H1 (cell line): ENCODE measurements at regions not wholly inside any gene's neighbourhood (a gene's known extent, or its start where the extent isn't known, plus 50 kb on each side); places are given as distances from the start of the nearest gene placed in this dataset.

Experiments
- CTCF ChIA-PET: fragments of 300-600 bp; sonication (Branson Sonifier 250); formaldehyde crosslinking; loops from one replicate; lab custom pipeline; 2021; ENCODE audit not compliant: partially characterized antibody; lab: Charles Lee
- POLR2A ChIA-PET: fragments of 300-600 bp; sonication (Branson Sonifier 250); formaldehyde crosslinking; loops from one replicate; lab custom pipeline; 2021; ENCODE audit warnings: inconsistent platforms; ENCODE audit not compliant: partially characterized antibody; lab: Charles Lee
- DNase-seq, 2 experiments: peaks; one replicate each; pipeline versions ENCODE4 v3.0.0 to v3.0.0-alpha.2; 2010 to 2022; ENCODE audit warnings: low spot score in 2 of 2, low read depth in 1 of 2, mixed read lengths in 1 of 2
- FAIRE-seq: peaks from 2 replicates; lab custom pipeline; 2011; peaks lifted over from hg19 to GRCh38; lab: Jason Lieb, UNC
- H2AFZ ChIP-seq: 2 replicates; pipeline ENCODE4 v1.8.1; 2012; ENCODE audit warnings: low read length, inconsistent platforms
- H2AK5ac ChIP-seq: 2 replicates; pipeline ENCODE4 v1.6.1; 2013; ENCODE audit warnings: low read depth, low read length
- H2BK120ac ChIP-seq: replicated peaks from 2 replicates; pipeline ENCODE3; 2013; ENCODE audit warnings: low read depth, low read length, inconsistent platforms
- H2BK12ac ChIP-seq: 2 replicates; pipeline ENCODE4 v1.6.1; 2013; ENCODE audit warnings: low read depth, low read length
- H2BK15ac ChIP-seq: 2 replicates; pipeline ENCODE4 v1.6.1; 2013; ENCODE audit warnings: low read length
- H2BK20ac ChIP-seq: 2 replicates; pipeline ENCODE4 v1.6.1; 2013; ENCODE audit warnings: low read length
- H2BK5ac ChIP-seq: 2 replicates; pipeline ENCODE4 v1.6.1; 2013; ENCODE audit warnings: low read depth, low read length
- H3K14ac ChIP-seq: 2 replicates; pipeline ENCODE4 v1.6.1; 2013; ENCODE audit warnings: inconsistent platforms; ENCODE audit not compliant: insufficient read length
- H3K18ac ChIP-seq: 2 replicates; pipeline ENCODE4 v1.6.1; 2013; ENCODE audit warnings: low read length; ENCODE audit errors: extremely low read depth
- H3K23ac ChIP-seq: 2 replicates; pipeline ENCODE4 v1.6.1; 2013; ENCODE audit warnings: inconsistent platforms; ENCODE audit not compliant: insufficient read length
- H3K23me2 ChIP-seq: 2 replicates; pipeline ENCODE4 v1.6.1; 2013; ENCODE audit warnings: low read depth, low read length
- H3K27ac ChIP-seq: 2 replicates; pipeline ENCODE4 v1.6.1; 2011; ENCODE audit warnings: low read depth, low read length, inconsistent platforms
- H3K27me3 ChIP-seq, 4 experiments: replicated peaks in 1 of 4; 1 replicate in 1 of 4; 2 replicates in 3 of 4; pipeline versions ENCODE4 v1.6.1 to v1.8.1; 2011 to 2013; ENCODE audit warnings: low read length in 3 of 4, mild to moderate bottlenecking in 3 of 4, inconsistent platforms in 2 of 4, mixed read lengths in 2 of 4, moderate library complexity in 1 of 4; ENCODE audit not compliant: control insufficient read depth in 3 of 4, insufficient read depth in 3 of 4; ENCODE audit errors: extremely low read depth in 1 of 4
- H3K36me3 ChIP-seq, 4 experiments: 2 replicates each; pipeline versions ENCODE4 v1.6.1 to v1.8.1; 2011 to 2013; ENCODE audit warnings: mild to moderate bottlenecking in 4 of 4, low read length in 3 of 4, moderate library complexity in 2 of 4, control low read depth in 1 of 4, inconsistent platforms in 1 of 4; ENCODE audit not compliant: insufficient read depth in 4 of 4, control insufficient read depth in 2 of 4
- H3K4ac ChIP-seq: replicated peaks from 2 replicates; pipeline ENCODE3; 2013; ENCODE audit warnings: low read length, low read depth, mixed read lengths, inconsistent platforms; ENCODE audit not compliant: insufficient read length
- H3K4me1 ChIP-seq, 4 experiments: replicated peaks in 1 of 4; 1 replicate in 1 of 4; 2 replicates in 3 of 4; pipeline versions ENCODE4 v1.6.1 to v1.8.1; 2011 to 2013; ENCODE audit warnings: low read length in 3 of 4, inconsistent platforms in 2 of 4, mixed read lengths in 1 of 4; ENCODE audit not compliant: insufficient read depth in 4 of 4, control insufficient read depth in 3 of 4
- H3K4me2 ChIP-seq, 2 experiments: 2 replicates each; pipeline versions ENCODE4 v1.6.1 to v1.8.1; 2011 to 2013; ENCODE audit warnings: low read depth in 2 of 2, low read length in 2 of 2, control low read depth in 1 of 2, inconsistent platforms in 1 of 2, mild to moderate bottlenecking in 1 of 2; ENCODE audit not compliant: insufficient read depth in 1 of 2
- H3K4me3 ChIP-seq, 4 experiments: fragments of 200-600, 300-600 bp in 1 of 4; sonication (generic), shearing (Covaris generic), sonication (Bioruptor Twin) in 1 of 4; 2 replicates each; pipeline versions ENCODE4 v1.5.1 to v1.8.1; 2011 to 2016; ENCODE audit warnings: low read length in 4 of 4, low read depth in 3 of 4, control low read depth in 2 of 4, inconsistent platforms in 2 of 4, mild to moderate bottlenecking in 2 of 4, mixed read lengths in 1 of 4, moderate library complexity in 1 of 4; ENCODE audit not compliant: insufficient read depth in 2 of 4; ENCODE audit errors: extremely low read depth in 1 of 4
- H3K56ac ChIP-seq: replicated peaks from 2 replicates; pipeline ENCODE3; 2013; ENCODE audit warnings: low read depth, mild to moderate bottlenecking, mixed read lengths, low read length, inconsistent platforms; ENCODE audit not compliant: insufficient read length
- H3K79me1 ChIP-seq: 2 replicates; pipeline ENCODE4 v1.6.1; 2013; ENCODE audit warnings: low read depth, low read length, control low read depth
- H3K79me2 ChIP-seq, 2 experiments: 2 replicates each; pipeline versions ENCODE4 v1.6.1 to v1.8.1; 2012 to 2013; ENCODE audit warnings: low read length in 2 of 2, mild to moderate bottlenecking in 2 of 2, inconsistent platforms in 1 of 2; ENCODE audit not compliant: insufficient read depth in 2 of 2, control insufficient read depth in 1 of 2
- H3K9ac ChIP-seq, 4 experiments: replicated peaks in 1 of 4; 1 replicate in 1 of 4; 2 replicates in 3 of 4; pipeline versions ENCODE4 v1.6.1 to v1.8.1; 2011 to 2013; ENCODE audit warnings: low read depth in 3 of 4, low read length in 3 of 4, control low read depth in 2 of 4, mild to moderate bottlenecking in 2 of 4, moderate library complexity in 2 of 4, inconsistent platforms in 1 of 4; ENCODE audit errors: extremely low read depth in 1 of 4
- H3K9me3 ChIP-seq, 2 experiments: 2 replicates each; pipeline versions ENCODE4 v1.6.1 to v1.8.1; 2012 to 2013; ENCODE audit warnings: mild to moderate bottlenecking in 2 of 2, moderate library complexity in 2 of 2, control low read depth in 1 of 2, inconsistent platforms in 1 of 2, low read depth in 1 of 2, low read length in 1 of 2, mixed read lengths in 1 of 2; ENCODE audit not compliant: insufficient read depth in 2 of 2
- H4K20me1 ChIP-seq, 2 experiments: replicated peaks in 1 of 2; 2 replicates each; pipeline versions ENCODE3 to v1.8.1; 2011 to 2013; ENCODE audit warnings: inconsistent platforms in 2 of 2, low read length in 2 of 2, mild to moderate bottlenecking in 1 of 2; ENCODE audit not compliant: insufficient read depth in 2 of 2, control insufficient read depth in 1 of 2
- H4K5ac ChIP-seq: 2 replicates; pipeline ENCODE4 v1.6.1; 2013; ENCODE audit warnings: low read length, low read depth, mixed read lengths, inconsistent platforms; ENCODE audit not compliant: insufficient read length
- H4K8ac ChIP-seq: 2 replicates; pipeline ENCODE4 v1.8.0; 2013; ENCODE audit warnings: mild to moderate bottlenecking, moderate library complexity, low read length, inconsistent platforms; ENCODE audit not compliant: insufficient read depth; ENCODE audit errors: extremely low read depth
- H4K91ac ChIP-seq: replicated peaks from 2 replicates; pipeline ENCODE3; 2013; ENCODE audit warnings: low read length, mixed read lengths, inconsistent platforms; ENCODE audit not compliant: insufficient read length
- BRCA1 ChIP-seq: IDR thresholded peaks from 2 replicates; pipeline ENCODE4 v1.6.1; 2012; ENCODE audit warnings: low read depth, low read length, improper control_type of control experiment
- CEBPB ChIP-seq: IDR thresholded peaks from 2 replicates; pipeline ENCODE4 v1.6.1; 2012; ENCODE audit warnings: low read depth, low read length
- CTCF ChIP-seq, 3 experiments: IDR thresholded peaks; 1 replicate in 2 of 3; 2 replicates in 1 of 3; pipeline versions ENCODE4 v1.5.1 to v1.6.1; 2011; ENCODE audit warnings: low read length in 3 of 3, mild to moderate bottlenecking in 3 of 3, inconsistent platforms in 2 of 3, low read depth in 1 of 3, moderate library complexity in 1 of 3; ENCODE audit not compliant: insufficient read depth in 1 of 3; ENCODE audit errors: control extremely low read depth in 1 of 3
- EP300 ChIP-seq, 2 experiments: IDR thresholded peaks; 1 replicate in 1 of 2; 2 replicates in 1 of 2; pipeline ENCODE4 v1.6.1; 2011 to 2012; ENCODE audit warnings: low read depth in 2 of 2, low read length in 2 of 2, mild to moderate bottlenecking in 2 of 2, borderline replicate concordance in 1 of 2, inconsistent platforms in 1 of 2, moderate library complexity in 1 of 2
- HDAC6 ChIP-seq: IDR thresholded peaks from one replicate; pipeline ENCODE4 v1.7.1; 2012; ENCODE audit warnings: low read depth, mild to moderate bottlenecking, inconsistent platforms, low read length, moderate library complexity
- MAFK ChIP-seq: IDR thresholded peaks from 2 replicates; pipeline ENCODE4 v1.6.1; 2012; ENCODE audit warnings: low read depth, mild to moderate bottlenecking, improper control_type of control experiment, low read length
- NANOG ChIP-seq: IDR thresholded peaks from 2 replicates; pipeline ENCODE4 v1.6.1; 2011; ENCODE audit warnings: low read length, low read depth, mild to moderate bottlenecking, inconsistent platforms; ENCODE audit not compliant: insufficient read depth, poor library complexity, severe bottlenecking
- RAD21 ChIP-seq, 2 experiments: IDR thresholded peaks in 1 of 2; conservative IDR thresholded peaks in 1 of 2; 2 replicates each; pipeline ENCODE4 v1.6.1; 2011; ENCODE audit warnings: low read depth in 2 of 2, low read length in 2 of 2, improper control_type of control experiment in 1 of 2, inconsistent platforms in 1 of 2, mild to moderate bottlenecking in 1 of 2, moderate library complexity in 1 of 2
- TCF12 ChIP-seq: IDR thresholded peaks from 2 replicates; pipeline ENCODE4 v1.6.1; 2011; ENCODE audit warnings: low read depth, mild to moderate bottlenecking, low read length
- TEAD4 ChIP-seq: IDR thresholded peaks from 2 replicates; pipeline ENCODE4 v1.6.1; 2012; ENCODE audit warnings: low read depth, low read length, inconsistent platforms, mixed read lengths
- WGBS, 2 experiments: shearing (Covaris generic) in 1 of 2; methylation state at CpG; one replicate each; pipeline versions ENCODE4 v1.1.6 to v1.1.7; 2013 to 2015; ENCODE audit warnings: low lambda C conversion rate in 2 of 2, mixed read lengths in 2 of 2, inconsistent platforms in 1 of 2, low coverage in 1 of 2, missing lambda C conversion rate in 1 of 2; ENCODE audit not compliant: insufficient replicate concordance in 2 of 2, insufficient coverage in 1 of 2, insufficient read length in 1 of 2; ENCODE audit errors: extremely low coverage in 1 of 2, missing lambda C conversion rate in 1 of 2; 5-methylcytosine and 5-hydroxymethylcytosine counted together
- TF ChIP-seq, protein P1 (sequence below): IDR thresholded peaks from 2 replicates; pipeline ENCODE4 v1.6.1; 2012; ENCODE audit warnings: inconsistent platforms

DNA sequence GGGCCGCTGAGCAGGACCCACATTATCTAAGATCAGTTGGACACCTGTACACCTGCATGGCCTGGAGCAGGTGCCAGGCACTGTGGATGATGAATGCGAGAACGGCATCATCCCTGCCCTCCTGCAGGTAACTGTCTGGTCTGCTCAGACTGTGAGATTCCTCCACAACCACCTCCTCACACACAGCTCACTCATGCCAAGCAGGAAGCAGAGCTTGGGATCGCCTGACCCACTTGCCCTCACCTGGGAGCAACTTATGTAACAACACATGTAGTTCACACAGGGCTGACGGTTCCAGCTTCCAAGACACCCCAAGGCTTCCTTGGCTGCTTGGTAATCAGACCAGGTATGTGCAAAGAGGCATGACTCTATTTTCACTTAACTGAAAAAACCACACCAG, 359.2 kb downstream of the PREX1 start:
- no peak overlapping the region for H2BK120ac ChIP-seq
- 69% methylated on average over 5 of the region's 5 CpGs; no CpG with 5 or more reads in 1 of the 2 experiments for WGBS, 2 experiments
- TF ChIP-seq MAFK (no peak), TCF12 (no peak), RAD21 (IDR thresholded peaks at IDR 0.05 in 1 of 2, conservative IDR thresholded peaks at IDR 0.05 in 1 of 2; ENCODE audit: low read depth in 2 of 2, low read length in 2 of 2) (no peak), NANOG (no peak), BRCA1 (no peak), CEBPB (no peak), EP300 (IDR thresholded peaks at IDR 0.05; ENCODE audit: borderline replicate concordance in 1 of 2, low read depth in 2 of 2, low read length in 2 of 2) (no peak), CTCF (IDR thresholded peaks at IDR 0.05; ENCODE audit: control extremely low read depth in 1 of 3, insufficient read depth in 1 of 3, low read depth in 1 of 3, low read length in 3 of 3) (no peak), TEAD4 (no peak), HDAC6 (no peak)
- TF ChIP-seq, protein P1, sequence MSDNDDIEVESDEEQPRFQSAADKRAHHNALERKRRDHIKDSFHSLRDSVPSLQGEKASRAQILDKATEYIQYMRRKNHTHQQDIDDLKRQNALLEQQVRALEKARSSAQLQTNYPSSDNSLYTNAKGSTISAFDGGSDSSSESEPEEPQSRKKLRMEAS, result no peak
- no peaks in the 10 kb centered on the region for H4K20me1 ChIP-seq
- ChIA-PET CTCF (interaction anchor here (1.2 kb wide), 1 partner anchor 682 kb away, joined by 3 read pairs; no protein-coding TSS in a partner anchor), POLR2A (no interaction called here)
- H3K56ac ChIP-seq, result no peak overlapping the region
- no peak overlapping the region for H2BK5ac ChIP-seq
- H3K79me2 ChIP-seq, result no peaks in the 10 kb centered on the region
- H3K4me2 ChIP-seq, result no peak overlapping the region
- peaks cover 2% of the 10 kb centered on the region; the same call in 1 of the 2 replicates for H3K23me2 ChIP-seq
- H3K18ac ChIP-seq, result no peak overlapping the region
- H3K27ac ChIP-seq, result no peak overlapping the region
- no peak overlapping the region for H3K23ac ChIP-seq
- no peak for FAIRE-seq
- H4K8ac ChIP-seq, result no peak overlapping the region; the same call in 1 of the 2 replicates
- H3K36me3 ChIP-seq, result no peaks in the 10 kb centered on the region
- H3K4me3 ChIP-seq, result no peak overlapping the region
- H2BK20ac ChIP-seq, result peak overlapping the region; percentile 25; the same call in 1 of the 2 replicates
- no peak overlapping the region for H3K9ac ChIP-seq
- no peak overlapping the region for H2BK12ac ChIP-seq
- no peak for DNase-seq
- H3K27me3 ChIP-seq, result no peaks in the 10 kb centered on the region
- H2BK15ac ChIP-seq, result no peak overlapping the region
- no peak overlapping the region for H2AK5ac ChIP-seq
- H3K79me1 ChIP-seq, result no peaks in the 10 kb centered on the region
- H3K14ac ChIP-seq, result no peak overlapping the region
- no peak overlapping the region for H4K91ac ChIP-seq
- no peak overlapping the region for H3K4ac ChIP-seq
- no peak overlapping the region for H2AFZ ChIP-seq
- no peak overlapping the region for H4K5ac ChIP-seq
- H3K9me3 ChIP-seq, result no peaks in the 10 kb centered on the region
- H3K4me1 ChIP-seq, result no peaks in the 10 kb centered on the region
